ENCODE measurements at regions not wholly inside any gene's neighbourhood (a gene's known extent, or its start where the extent isn't known, plus 50 kb on each side); places are given as distances from the start of the nearest gene placed in this dataset.

DNA sequence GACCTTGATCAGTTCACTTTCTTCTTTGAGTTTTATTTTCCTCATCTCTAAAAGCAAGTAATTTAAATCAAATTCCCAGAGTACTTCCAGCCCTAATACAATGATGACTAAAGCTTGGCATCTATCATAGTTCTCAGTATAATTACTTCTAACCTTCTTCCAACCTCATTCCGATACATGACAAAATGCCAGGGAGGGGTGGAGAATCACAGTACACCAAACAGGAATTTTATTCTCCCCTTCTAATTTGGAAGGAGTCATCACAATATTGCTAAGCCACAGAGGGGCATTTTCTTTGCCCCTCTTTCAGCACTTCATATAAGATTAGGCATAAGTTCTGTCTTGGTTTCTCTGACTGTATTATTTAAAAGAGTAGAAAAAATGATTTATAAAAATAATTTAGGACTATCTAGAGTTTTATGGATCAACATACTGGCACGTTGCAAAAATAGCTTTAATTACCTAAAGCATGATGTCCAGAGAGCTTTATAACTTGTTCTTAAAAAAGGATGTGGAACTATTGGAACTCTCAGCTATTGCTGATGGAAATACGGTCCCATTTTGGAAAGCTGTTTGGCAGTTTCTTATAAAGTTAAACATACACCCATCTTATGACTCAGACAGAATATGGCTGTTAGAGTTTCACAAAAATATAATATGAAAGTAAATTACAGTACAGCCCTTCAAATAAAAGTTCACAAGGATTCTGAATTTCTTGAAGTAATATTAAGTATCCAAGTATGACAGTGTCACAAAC lies 86.9 kb upstream of the UBE2E2 start:
- Mint-ChIP-seq H3K36me3 (ENCODE audit: unreplicated experiment) (no peaks in the 10 kb centered on the region), H3K27me3 (ENCODE audit: unreplicated experiment) (peaks cover 26% of the 10 kb centered on the region), H3K4me3 (ENCODE audit: unreplicated experiment) (no peak overlapping the region), H3K4me1 (ENCODE audit: unreplicated experiment) (peaks cover 24% of the 10 kb centered on the region), H3K27ac (ENCODE audit: unreplicated experiment) (no peak overlapping the region), H3K9me3 (ENCODE audit: unreplicated experiment) (no peaks in the 10 kb centered on the region)
- TF ChIP-seq, protein P1, sequence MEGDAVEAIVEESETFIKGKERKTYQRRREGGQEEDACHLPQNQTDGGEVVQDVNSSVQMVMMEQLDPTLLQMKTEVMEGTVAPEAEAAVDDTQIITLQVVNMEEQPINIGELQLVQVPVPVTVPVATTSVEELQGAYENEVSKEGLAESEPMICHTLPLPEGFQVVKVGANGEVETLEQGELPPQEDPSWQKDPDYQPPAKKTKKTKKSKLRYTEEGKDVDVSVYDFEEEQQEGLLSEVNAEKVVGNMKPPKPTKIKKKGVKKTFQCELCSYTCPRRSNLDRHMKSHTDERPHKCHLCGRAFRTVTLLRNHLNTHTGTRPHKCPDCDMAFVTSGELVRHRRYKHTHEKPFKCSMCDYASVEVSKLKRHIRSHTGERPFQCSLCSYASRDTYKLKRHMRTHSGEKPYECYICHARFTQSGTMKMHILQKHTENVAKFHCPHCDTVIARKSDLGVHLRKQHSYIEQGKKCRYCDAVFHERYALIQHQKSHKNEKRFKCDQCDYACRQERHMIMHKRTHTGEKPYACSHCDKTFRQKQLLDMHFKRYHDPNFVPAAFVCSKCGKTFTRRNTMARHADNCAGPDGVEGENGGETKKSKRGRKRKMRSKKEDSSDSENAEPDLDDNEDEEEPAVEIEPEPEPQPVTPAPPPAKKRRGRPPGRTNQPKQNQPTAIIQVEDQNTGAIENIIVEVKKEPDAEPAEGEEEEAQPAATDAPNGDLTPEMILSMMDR (IDR thresholded peaks at IDR 0.05): no peak
- no peak for DNase-seq (ENCODE audit: extremely low spot score, unreplicated experiment)

DNA sequence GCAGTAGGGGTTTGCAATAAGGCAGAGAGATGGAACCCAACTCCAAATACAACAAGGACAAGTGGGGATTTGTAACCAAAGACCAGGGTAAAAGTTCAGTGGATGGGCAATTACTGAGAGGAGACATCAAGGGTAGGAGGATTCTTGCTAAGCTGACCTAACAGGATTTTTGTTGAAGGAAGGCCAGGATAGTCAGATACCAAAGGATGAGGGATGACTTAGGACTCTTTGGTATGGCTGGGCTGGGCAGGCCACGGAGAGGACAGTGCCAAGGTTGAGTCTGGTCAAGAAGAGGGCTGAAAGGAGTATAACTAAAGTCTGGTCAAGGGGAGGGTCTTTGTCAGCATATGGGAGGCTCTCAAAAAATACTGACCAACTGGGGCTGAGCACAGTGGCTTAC lies 85.3 kb upstream of the UBE2E2 start:
- no peak overlapping the region for H3K4me3 Mint-ChIP-seq (ENCODE audit: unreplicated experiment)
- no peak overlapping the region for H3K27ac Mint-ChIP-seq (ENCODE audit: unreplicated experiment)
- H3K4me1 Mint-ChIP-seq (ENCODE audit: unreplicated experiment): peaks cover 18% of the 10 kb centered on the region
- no peak for DNase-seq (ENCODE audit: extremely low spot score, unreplicated experiment)
- H3K36me3 Mint-ChIP-seq (ENCODE audit: unreplicated experiment): no peaks in the 10 kb centered on the region
- peaks cover 34% of the 10 kb centered on the region for H3K27me3 Mint-ChIP-seq (ENCODE audit: unreplicated experiment)
- no peaks in the 10 kb centered on the region for H3K9me3 Mint-ChIP-seq (ENCODE audit: unreplicated experiment)
- TF ChIP-seq, protein P1 (IDR thresholded peaks at IDR 0.05): no peak

DNA sequence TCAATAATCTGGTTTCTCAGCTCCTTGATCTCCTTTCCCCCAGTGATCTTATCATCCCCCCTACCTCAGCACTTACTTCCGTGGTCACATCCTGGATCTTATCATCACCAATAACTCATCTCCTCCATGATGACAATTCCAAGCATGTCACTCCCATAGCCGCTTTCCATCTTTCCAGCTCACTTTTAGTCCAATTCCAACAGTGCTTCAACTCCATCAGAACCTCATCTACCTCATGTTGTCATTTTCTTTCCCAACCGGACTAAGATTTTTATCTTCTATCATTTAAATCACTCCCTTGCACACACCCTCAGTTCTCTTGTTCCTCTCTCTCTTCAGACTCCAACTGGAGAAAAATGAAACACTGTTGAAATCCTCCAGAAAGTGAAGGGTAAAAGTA lies 75.9 kb upstream of the UBE2E2 start:
- H3K27me3 Mint-ChIP-seq (ENCODE audit: unreplicated experiment): peaks cover 37% of the 10 kb centered on the region
- H3K4me1 Mint-ChIP-seq (ENCODE audit: unreplicated experiment): no peaks in the 10 kb centered on the region
- no peaks in the 10 kb centered on the region for H3K9me3 Mint-ChIP-seq (ENCODE audit: unreplicated experiment)
- H3K27ac Mint-ChIP-seq (ENCODE audit: unreplicated experiment): no peak overlapping the region
- no peak for DNase-seq (ENCODE audit: extremely low spot score, unreplicated experiment)
- H3K36me3 Mint-ChIP-seq (ENCODE audit: unreplicated experiment): no peaks in the 10 kb centered on the region
- H3K4me3 Mint-ChIP-seq (ENCODE audit: unreplicated experiment): no peak overlapping the region
- TF ChIP-seq, protein P1 (IDR thresholded peaks at IDR 0.05): no peak

DNA sequence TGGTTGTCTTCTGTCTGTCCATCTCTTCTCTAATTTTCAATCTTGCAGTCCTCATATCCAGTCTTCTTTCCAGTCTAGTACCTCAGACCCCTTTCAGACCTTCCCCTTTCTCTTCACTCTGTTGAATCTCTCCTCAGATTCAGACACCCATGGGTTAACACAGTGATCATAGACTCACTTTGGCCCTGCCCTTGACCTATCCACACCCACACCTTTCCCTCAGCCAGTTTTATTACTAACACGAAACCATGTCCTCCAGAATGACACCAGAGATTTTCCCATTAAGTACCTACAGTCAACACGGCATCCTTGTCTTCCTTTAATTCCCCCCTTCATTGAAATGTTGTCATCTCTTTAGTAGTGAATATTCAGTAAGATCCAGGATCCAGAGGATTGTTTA lies 74.5 kb upstream of the UBE2E2 start:
- Mint-ChIP-seq H3K4me3 (ENCODE audit: unreplicated experiment) (no peak overlapping the region), H3K27ac (ENCODE audit: unreplicated experiment) (no peak overlapping the region), H3K4me1 (ENCODE audit: unreplicated experiment) (no peaks in the 10 kb centered on the region), H3K27me3 (ENCODE audit: unreplicated experiment) (peaks cover 27% of the 10 kb centered on the region), H3K9me3 (ENCODE audit: unreplicated experiment) (no peaks in the 10 kb centered on the region), H3K36me3 (ENCODE audit: unreplicated experiment) (no peaks in the 10 kb centered on the region)
- DNase-seq (ENCODE audit: extremely low spot score, unreplicated experiment): no peak
- TF ChIP-seq, protein P1 (IDR thresholded peaks at IDR 0.05): no peak

DNA sequence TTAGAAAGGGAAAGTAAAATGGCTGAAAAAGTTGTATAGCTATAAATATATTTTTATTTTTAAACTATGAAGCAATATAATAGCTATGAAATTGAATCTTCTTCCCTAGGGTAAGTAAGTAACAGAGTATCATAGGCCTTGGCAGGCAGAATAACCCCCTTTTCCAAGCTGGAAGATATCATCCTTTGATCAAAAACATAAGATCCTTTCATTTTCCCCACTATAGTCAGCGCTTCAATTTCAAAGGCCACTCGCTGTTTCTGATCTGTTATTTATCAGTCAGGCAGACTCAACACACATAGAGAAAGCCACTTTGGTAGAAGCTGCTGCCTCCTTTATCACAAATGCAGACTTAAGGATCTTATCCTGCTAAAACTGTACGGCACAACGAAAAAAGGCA lies 74.0 kb upstream of the UBE2E2 start:
- no peak overlapping the region for H3K27ac Mint-ChIP-seq (ENCODE audit: unreplicated experiment)
- H3K9me3 Mint-ChIP-seq (ENCODE audit: unreplicated experiment): no peaks in the 10 kb centered on the region
- DNase-seq (ENCODE audit: extremely low spot score, unreplicated experiment): no peak
- no peaks in the 10 kb centered on the region for H3K4me1 Mint-ChIP-seq (ENCODE audit: unreplicated experiment)
- H3K4me3 Mint-ChIP-seq (ENCODE audit: unreplicated experiment): no peak overlapping the region
- no peaks in the 10 kb centered on the region for H3K36me3 Mint-ChIP-seq (ENCODE audit: unreplicated experiment)
- H3K27me3 Mint-ChIP-seq (ENCODE audit: unreplicated experiment): peaks cover 27% of the 10 kb centered on the region
- TF ChIP-seq, protein P1 (IDR thresholded peaks at IDR 0.05): no peak
